Upper lobe of left lung (tissue), 6 donors: ENCODE measurements at regions not wholly inside any gene's neighbourhood (a gene's known extent, or its start where the extent isn't known, plus 50 kb on each side); places are given as distances from the start of the nearest gene placed in this dataset.

Experiments used
- ATAC-seq, 2 donors: fragments of 200-7000 bp; cut with Tn5 transposase; one replicate each; pipeline ENCODE4 v1.9.1; 2022; ENCODE audit warnings: mild to moderate bottlenecking in 2 of 2, moderate library complexity in 2 of 2; ENCODE audit not compliant: low FRiP score in 2 of 2
- DNase-seq, 2 donors: peaks; one replicate each; pipeline ENCODE4 v3.0.0-alpha.2; 2019 to 2020
- H3K27ac ChIP-seq, 4 donors: fragments of 200-600 bp; sonication (generic); one replicate each; pipeline ENCODE4 v1.5.1; 2016 to 2019
- H3K27me3 ChIP-seq, 4 donors: fragments of 200-600 bp; sonication (generic); one replicate each; pipeline ENCODE4 v1.5.1; 2017 to 2019
- H3K36me3 ChIP-seq, 4 donors: fragments of 200-600 bp; sonication (generic); one replicate each; pipeline ENCODE4 v1.5.1; 2016 to 2019
- H3K4me1 ChIP-seq, 4 donors: fragments of 200-600 bp; sonication (generic); one replicate each; pipeline ENCODE4 v1.5.1; 2018 to 2019
- H3K4me3 ChIP-seq, 4 donors: fragments of 200-600 bp; sonication (generic); one replicate each; pipeline ENCODE4 v1.5.1; 2017 to 2019; ENCODE audit warnings: mild to moderate bottlenecking in 2 of 4, moderate library complexity in 1 of 4
- H3K9me3 ChIP-seq, 4 donors: fragments of 200-600 bp; sonication (generic); one replicate each; pipeline ENCODE4 v1.5.1; 2018 to 2019
- EP300 ChIP-seq, 4 donors: sonication (generic); formaldehyde crosslinking; IDR thresholded peaks; one replicate each; pipeline ENCODE4 v1.5.1; 2017; ENCODE audit warnings: antibody characterized with exemption in 4 of 4, control low read depth in 2 of 4
- POLR2A ChIP-seq, 4 donors: fragments of 450-650 bp; IDR thresholded peaks; one replicate each; pipeline ENCODE4 v1.5.1; 2016 to 2017; ENCODE audit warnings: antibody characterized with exemption in 4 of 4, mild to moderate bottlenecking in 2 of 4
- POLR2AphosphoS5 ChIP-seq, 2 donors: sonication (generic); formaldehyde crosslinking; IDR thresholded peaks; one replicate each; pipeline ENCODE4 v1.5.1; 2017; ENCODE audit warnings: antibody characterized with exemption in 2 of 2
- WGBS, 2 donors: methylation state at CpG; one replicate each; pipeline ENCODE4 v1.1.5; 2017 to 2018; 5-methylcytosine and 5-hydroxymethylcytosine counted together
- TF ChIP-seq, protein P1 (sequence below), 6 experiments: fragments of 450-650 bp in 4 of 6; fragments of 200-600 bp in 2 of 6; sonication (generic) in 2 of 6; IDR thresholded peaks; one replicate each; pipeline ENCODE4 v1.5.1; 2016 to 2019; ENCODE audit warnings: antibody characterized with exemption in 6 of 6
- donor health status: DM: no; HTN: no; CAD: no; lungs with moderate emphysema.
- donor health status: DM: no; HTN: yes; CAD: no; lungs with severe emphysema.

DNA sequence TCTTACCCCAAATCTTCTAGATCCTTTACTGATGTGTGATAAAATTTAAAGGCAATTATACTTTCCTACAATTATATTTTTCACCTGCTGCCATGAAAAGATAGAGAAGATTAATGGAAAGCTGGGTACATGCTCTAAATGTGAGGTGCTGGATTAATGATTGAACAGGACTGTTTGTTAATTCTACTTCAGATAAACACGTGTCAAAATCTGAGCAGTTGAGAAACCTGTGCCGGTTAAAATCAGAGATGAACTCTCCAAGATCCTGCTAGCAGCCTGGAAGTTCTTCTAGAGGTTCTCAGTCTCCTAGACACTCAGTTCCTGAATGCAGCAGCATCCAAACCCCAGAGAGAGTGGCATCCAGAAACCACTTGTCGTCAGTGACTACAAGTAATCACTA lies 69.2 kb downstream of the INHBA start:
- Histone ChIP-seq H3K27me3 (no peaks in the 10 kb centered on the region), H3K9me3 (no peaks in the 10 kb centered on the region), H3K4me1 (no peaks in the 10 kb centered on the region), H3K4me3 (no peak overlapping the region), H3K27ac (no peak overlapping the region), H3K36me3 (no peaks in the 10 kb centered on the region)
- DNase-seq: no peak
- no peak for TF ChIP-seq POLR2A (IDR thresholded peaks at IDR 0.05)
- no peak for TF ChIP-seq POLR2AphosphoS5 (IDR thresholded peaks at IDR 0.05)
- TF ChIP-seq, protein P1, sequence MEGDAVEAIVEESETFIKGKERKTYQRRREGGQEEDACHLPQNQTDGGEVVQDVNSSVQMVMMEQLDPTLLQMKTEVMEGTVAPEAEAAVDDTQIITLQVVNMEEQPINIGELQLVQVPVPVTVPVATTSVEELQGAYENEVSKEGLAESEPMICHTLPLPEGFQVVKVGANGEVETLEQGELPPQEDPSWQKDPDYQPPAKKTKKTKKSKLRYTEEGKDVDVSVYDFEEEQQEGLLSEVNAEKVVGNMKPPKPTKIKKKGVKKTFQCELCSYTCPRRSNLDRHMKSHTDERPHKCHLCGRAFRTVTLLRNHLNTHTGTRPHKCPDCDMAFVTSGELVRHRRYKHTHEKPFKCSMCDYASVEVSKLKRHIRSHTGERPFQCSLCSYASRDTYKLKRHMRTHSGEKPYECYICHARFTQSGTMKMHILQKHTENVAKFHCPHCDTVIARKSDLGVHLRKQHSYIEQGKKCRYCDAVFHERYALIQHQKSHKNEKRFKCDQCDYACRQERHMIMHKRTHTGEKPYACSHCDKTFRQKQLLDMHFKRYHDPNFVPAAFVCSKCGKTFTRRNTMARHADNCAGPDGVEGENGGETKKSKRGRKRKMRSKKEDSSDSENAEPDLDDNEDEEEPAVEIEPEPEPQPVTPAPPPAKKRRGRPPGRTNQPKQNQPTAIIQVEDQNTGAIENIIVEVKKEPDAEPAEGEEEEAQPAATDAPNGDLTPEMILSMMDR (IDR thresholded peaks at IDR 0.05): no peak
- no peak for TF ChIP-seq EP300 (IDR thresholded peaks at IDR 0.05)
- 65 to 70% methylated on average over 3 of the region's 3 CpGs for WGBS, 2 donors
- no peak for ATAC-seq

DNA sequence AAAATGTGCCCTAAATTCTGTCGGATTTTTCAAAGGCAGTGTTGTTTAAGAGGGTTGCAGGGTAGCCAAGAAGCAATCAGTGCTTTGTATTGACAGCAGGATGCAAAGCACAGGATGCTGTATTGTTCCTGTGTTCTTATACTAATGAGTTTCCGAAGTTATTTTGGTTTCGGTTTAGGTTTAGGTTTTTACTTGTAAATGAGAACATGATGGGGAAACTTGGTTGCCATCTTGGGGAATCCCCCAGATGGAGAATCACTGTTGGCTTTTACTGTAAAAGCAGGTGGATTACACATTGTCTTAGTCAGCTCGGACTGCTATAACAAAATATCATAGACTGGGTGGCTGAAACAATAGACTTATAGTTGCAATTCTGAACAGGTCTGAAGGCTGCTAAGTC lies 72.1 kb downstream of the INHBA start:
- ATAC-seq: no peak
- no peaks in the 10 kb centered on the region for H3K36me3 ChIP-seq
- no peak for DNase-seq
- H3K4me1 ChIP-seq: no peaks in the 10 kb centered on the region
- H3K27me3 ChIP-seq: no peaks in the 10 kb centered on the region
- H3K27ac ChIP-seq: no peak overlapping the region
- no peak overlapping the region for H3K4me3 ChIP-seq
- H3K9me3 ChIP-seq: no peaks in the 10 kb centered on the region
- TF ChIP-seq, protein P1 (IDR thresholded peaks at IDR 0.05): no peak
- no peak for TF ChIP-seq POLR2AphosphoS5 (IDR thresholded peaks at IDR 0.05)
- no peak for TF ChIP-seq POLR2A (IDR thresholded peaks at IDR 0.05)
- no peak for TF ChIP-seq EP300 (IDR thresholded peaks at IDR 0.05)
- WGBS, 2 donors: 46 to 58% methylated on average over 4 of the region's 4 CpGs

DNA sequence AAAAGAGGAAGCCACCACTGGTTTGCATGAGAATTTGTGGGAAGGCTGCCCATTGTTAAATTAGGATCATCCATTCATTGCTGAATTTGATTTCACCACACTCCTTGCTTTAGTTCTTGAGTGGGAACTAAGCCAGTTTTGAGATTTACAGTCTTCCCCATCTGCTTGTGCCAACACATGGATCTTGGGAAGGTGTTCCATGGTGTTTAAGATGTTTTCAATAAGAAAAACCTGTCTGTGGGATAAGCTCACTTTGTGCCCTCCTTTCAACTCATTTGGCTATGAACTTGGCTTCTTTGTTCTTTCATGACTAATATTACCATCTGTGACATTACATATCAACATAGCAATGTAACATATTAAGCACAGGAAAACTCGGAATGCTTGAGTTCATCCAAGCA lies 73.2 kb downstream of the INHBA start:
- H3K27ac ChIP-seq: no peak overlapping the region
- ATAC-seq: no peak
- no peaks in the 10 kb centered on the region for H3K4me1 ChIP-seq
- no peaks in the 10 kb centered on the region for H3K36me3 ChIP-seq
- 77 to 80% methylated on average over 1 of the region's 1 CpG for WGBS, 2 donors
- H3K9me3 ChIP-seq: no peaks in the 10 kb centered on the region
- no peaks in the 10 kb centered on the region for H3K27me3 ChIP-seq
- no peak overlapping the region for H3K4me3 ChIP-seq
- TF ChIP-seq, protein P1 (IDR thresholded peaks at IDR 0.05): no peak
- TF ChIP-seq POLR2A (IDR thresholded peaks at IDR 0.05): no peak
- no peak for TF ChIP-seq EP300 (IDR thresholded peaks at IDR 0.05)
- TF ChIP-seq POLR2AphosphoS5 (IDR thresholded peaks at IDR 0.05): no peak
- no peak for DNase-seq

DNA sequence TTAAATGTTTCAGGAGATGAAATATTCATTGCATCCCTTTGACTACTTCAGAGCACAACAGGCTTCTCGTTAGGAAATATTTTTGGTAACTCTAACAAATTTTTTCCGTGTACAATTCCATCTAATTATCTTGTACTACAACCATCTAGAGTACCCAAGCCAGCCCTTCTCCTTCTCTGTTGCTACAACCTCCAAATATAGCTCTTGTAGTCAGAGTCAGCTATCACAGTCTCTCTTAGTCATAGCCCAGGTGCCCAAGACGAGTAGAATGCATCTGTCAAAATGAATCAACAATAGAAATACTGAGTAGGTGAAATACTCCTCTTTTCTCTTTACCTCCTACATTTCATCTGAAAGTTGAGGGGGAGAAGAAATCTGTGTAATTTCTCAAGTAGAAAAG lies 74.0 kb downstream of the INHBA start:
- H3K27ac ChIP-seq: no peak overlapping the region
- no peaks in the 10 kb centered on the region for H3K9me3 ChIP-seq
- H3K27me3 ChIP-seq: no peaks in the 10 kb centered on the region
- DNase-seq: no peak
- TF ChIP-seq, protein P1 (IDR thresholded peaks at IDR 0.05): no peak
- no peak for TF ChIP-seq EP300 (IDR thresholded peaks at IDR 0.05)
- TF ChIP-seq POLR2A (IDR thresholded peaks at IDR 0.05): no peak
- no peak for TF ChIP-seq POLR2AphosphoS5 (IDR thresholded peaks at IDR 0.05)
- H3K36me3 ChIP-seq: no peaks in the 10 kb centered on the region
- WGBS, 2 donors: 48 to 53% methylated on average over 3 of the region's 3 CpGs
- no peaks in the 10 kb centered on the region for H3K4me1 ChIP-seq
- no peak overlapping the region for H3K4me3 ChIP-seq
- ATAC-seq: no peak

DNA sequence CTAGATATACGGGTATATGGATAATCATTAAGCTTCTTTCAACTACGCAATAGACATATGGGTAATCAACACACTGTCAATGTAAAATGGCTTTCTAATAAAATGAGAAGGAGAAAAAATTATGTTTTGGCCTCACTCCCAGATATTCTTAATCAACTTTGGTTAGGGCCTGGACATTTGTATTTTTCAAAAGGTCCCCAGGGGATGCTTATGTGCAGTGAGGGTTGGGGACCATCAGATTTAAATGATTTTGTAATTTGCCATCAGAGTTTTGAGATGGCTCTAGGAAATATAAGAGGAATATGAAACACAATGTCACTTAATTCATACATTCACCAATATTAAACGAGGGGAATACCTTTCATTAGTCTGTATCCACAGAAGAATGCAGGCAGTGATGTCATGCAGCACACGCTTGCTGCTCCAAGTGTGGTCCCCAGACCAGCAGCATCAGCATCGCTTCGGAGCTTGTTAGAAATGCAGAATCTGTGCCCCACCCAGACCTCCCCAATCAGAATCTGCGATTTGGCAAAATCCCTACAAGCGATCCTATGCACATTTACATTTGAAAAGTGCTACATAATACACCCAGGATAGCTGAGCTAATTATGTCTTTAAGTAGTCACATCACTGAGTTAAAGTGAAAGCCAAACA lies 75.1 kb downstream of the INHBA start:
- no peak overlapping the region for H3K4me3 ChIP-seq
- no peak for TF ChIP-seq EP300 (IDR thresholded peaks at IDR 0.05)
- TF ChIP-seq, protein P1 (IDR thresholded peaks at IDR 0.05): no peak
- TF ChIP-seq POLR2A (IDR thresholded peaks at IDR 0.05): no peak
- TF ChIP-seq POLR2AphosphoS5 (IDR thresholded peaks at IDR 0.05): no peak
- H3K9me3 ChIP-seq: no peaks in the 10 kb centered on the region
- H3K36me3 ChIP-seq: no peaks in the 10 kb centered on the region
- no peaks in the 10 kb centered on the region for H3K27me3 ChIP-seq
- WGBS, 2 donors: 75 to 77% methylated on average over 8 of the region's 8 CpGs
- no peak overlapping the region for H3K27ac ChIP-seq
- DNase-seq (no peak), ATAC-seq (no peak)
- H3K4me1 ChIP-seq: no peaks in the 10 kb centered on the region
